Spleen (tissue), 11 donors: ENCODE measurements at regions not wholly inside any gene's neighbourhood (a gene's known extent, or its start where the extent isn't known, plus 50 kb on each side); places are given as distances from the start of the nearest gene placed in this dataset.

Source experiments
- DNase-seq: peaks from one replicate; pipeline ENCODE4 v3.0.0-alpha.2; 2020
- H3K27ac ChIP-seq, 8 donors: fragments of 200-600 bp; sonication (generic) in 7 of 8; 1 replicate in 4 of 8; 2 replicates in 4 of 8; pipeline versions ENCODE4 v1.5.0 to v1.8.0; 2016 to 2021; ENCODE audit warnings: inconsistent platforms in 4 of 8, mild to moderate bottlenecking in 4 of 8, moderate library complexity in 1 of 8
- H3K27me3 ChIP-seq, 7 donors: fragments of 200-600 bp; sonication (generic) in 6 of 7; replicated peaks in 1 of 7; 1 replicate in 4 of 7; 2 replicates in 3 of 7; pipeline versions ENCODE4 v1.5.0 to v1.8.0; 2016 to 2021; ENCODE audit warnings: inconsistent platforms in 3 of 7, mild to moderate bottlenecking in 1 of 7
- H3K36me3 ChIP-seq, 6 donors: fragments of 200-600 bp; sonication (generic) in 5 of 6; 1 replicate in 4 of 6; 2 replicates in 2 of 6; pipeline versions ENCODE4 v1.5.0 to v1.8.0; 2016 to 2021; ENCODE audit warnings: inconsistent platforms in 2 of 6
- H3K4me1 ChIP-seq, 6 donors: fragments of 200-600 bp; sonication (generic) in 5 of 6; 1 replicate in 3 of 6; 2 replicates in 3 of 6; pipeline versions ENCODE4 v1.5.0 to v1.8.0; 2016 to 2021; ENCODE audit warnings: inconsistent platforms in 3 of 6
- H3K4me3 ChIP-seq, 8 donors: fragments of 200-600 bp; sonication (generic) in 7 of 8; 1 replicate in 4 of 8; 2 replicates in 4 of 8; pipeline versions ENCODE4 v1.5.0 to v1.8.0; 2016 to 2021; ENCODE audit warnings: inconsistent platforms in 4 of 8, mild to moderate bottlenecking in 4 of 8, moderate library complexity in 2 of 8
- H3K9me3 ChIP-seq, 8 donors: fragments of 200-600 bp; sonication (generic) in 7 of 8; 1 replicate in 4 of 8; 2 replicates in 4 of 8; pipeline versions ENCODE4 v1.5.0 to v1.8.0; 2016 to 2021; ENCODE audit warnings: inconsistent platforms in 4 of 8
- POLR2A ChIP-seq, 3 donors: fragments of 450-650 bp; IDR thresholded peaks; one replicate each; pipeline ENCODE4 v1.5.1; 2017; ENCODE audit warnings: antibody characterized with exemption in 3 of 3, mild to moderate bottlenecking in 1 of 3
- POLR2AphosphoS5 ChIP-seq, 3 donors: sonication (generic); formaldehyde crosslinking; IDR thresholded peaks; one replicate each; pipeline ENCODE4 v1.5.1; 2017; ENCODE audit warnings: antibody characterized with exemption in 3 of 3
- WGBS, 5 donors: extraction: QIAGEN DNeasy Blood & Tissue Kit in 3 of 5; methylation state at CpG; one replicate each; pipeline versions ENCODE4 v1.1.5 to v1.1.7; 2013 to 2018; 5-methylcytosine and 5-hydroxymethylcytosine counted together
- intact Hi-C: fragments of 100-400 bp; cut with DNase I; formaldehyde crosslinking; loops from one replicate; pipeline ENCODE4 v1.15.0; 2023; ENCODE audit warnings: low total_unique reads
- TF ChIP-seq, protein P1 (sequence below), 11 experiments: fragments of 200-600 bp in 7 of 11; fragments of 450-650 bp in 4 of 11; sonication (generic) in 4 of 11; IDR thresholded peaks in 8 of 11; conservative IDR thresholded peaks in 3 of 11; 1 replicate in 7 of 11; 2 replicates in 4 of 11; pipeline versions ENCODE4 v1.4.0 to v1.8.0; 2016 to 2021; ENCODE audit warnings: antibody characterized with exemption in 11 of 11, inconsistent platforms in 4 of 11, mild to moderate bottlenecking in 1 of 11
- donor health status: healthy with polysubstance abuse.
- donor health status: DM: no; HTN: no; CAD: no; lungs with moderate emphysema.
- donor health status: DM: no; HTN: no; CAD: no.
- donor health status: Bipolar disorder and iron deficiency.
- donor health status: healthy.
- donor health status: DM: no; HTN: no; CAD: no.
- donor health status: DM: yes; HTN: yes; CAD: no.

- no peak for TF ChIP-seq POLR2A (IDR thresholded peaks at IDR 0.05)
- TF ChIP-seq, protein P1, sequence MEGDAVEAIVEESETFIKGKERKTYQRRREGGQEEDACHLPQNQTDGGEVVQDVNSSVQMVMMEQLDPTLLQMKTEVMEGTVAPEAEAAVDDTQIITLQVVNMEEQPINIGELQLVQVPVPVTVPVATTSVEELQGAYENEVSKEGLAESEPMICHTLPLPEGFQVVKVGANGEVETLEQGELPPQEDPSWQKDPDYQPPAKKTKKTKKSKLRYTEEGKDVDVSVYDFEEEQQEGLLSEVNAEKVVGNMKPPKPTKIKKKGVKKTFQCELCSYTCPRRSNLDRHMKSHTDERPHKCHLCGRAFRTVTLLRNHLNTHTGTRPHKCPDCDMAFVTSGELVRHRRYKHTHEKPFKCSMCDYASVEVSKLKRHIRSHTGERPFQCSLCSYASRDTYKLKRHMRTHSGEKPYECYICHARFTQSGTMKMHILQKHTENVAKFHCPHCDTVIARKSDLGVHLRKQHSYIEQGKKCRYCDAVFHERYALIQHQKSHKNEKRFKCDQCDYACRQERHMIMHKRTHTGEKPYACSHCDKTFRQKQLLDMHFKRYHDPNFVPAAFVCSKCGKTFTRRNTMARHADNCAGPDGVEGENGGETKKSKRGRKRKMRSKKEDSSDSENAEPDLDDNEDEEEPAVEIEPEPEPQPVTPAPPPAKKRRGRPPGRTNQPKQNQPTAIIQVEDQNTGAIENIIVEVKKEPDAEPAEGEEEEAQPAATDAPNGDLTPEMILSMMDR (IDR thresholded peaks at IDR 0.05 in 8 of 11, conservative IDR thresholded peaks at IDR 0.05 in 3 of 11), result no peak
- TF ChIP-seq POLR2AphosphoS5 (IDR thresholded peaks at IDR 0.05), result no peak
- no peak overlapping the region for H3K4me3 ChIP-seq
- no peaks in the 10 kb centered on the region for H3K9me3 ChIP-seq
- intact Hi-C loops, result no loop called here
- WGBS, 5 donors, result 74 to 85% (median 79%) methylated on average over 4 of the region's 4 CpGs
- H3K27ac ChIP-seq, result peak overlapping the region in 1 of 8 donors; percentile 55
- no peak for DNase-seq
- H3K4me1 ChIP-seq, result peaks cover 0 to 21% (median 7%) of the 10 kb centered on the region in 6 donors
- H3K36me3 ChIP-seq, result no peaks in the 10 kb centered on the region
- peaks cover 0 to 19% (median 0%) of the 10 kb centered on the region in 7 donors for H3K27me3 ChIP-seq
Measured at GRCh38 chr2:237256887-237257286, 157.1 kb downstream of the COL6A3 start.

- H3K27me3 ChIP-seq, result peaks cover 0 to 19% (median 0%) of the 10 kb centered on the region in 7 donors
- peaks cover 0 to 21% (median 7%) of the 10 kb centered on the region in 6 donors for H3K4me1 ChIP-seq
- DNase-seq, result no peak
- no peaks in the 10 kb centered on the region for H3K9me3 ChIP-seq
- no peak overlapping the region for H3K4me3 ChIP-seq
- peak overlapping the region in 3 of 8 donors; percentile 2 to 55 (median 32) for H3K27ac ChIP-seq
- TF ChIP-seq, protein P1 (IDR thresholded peaks at IDR 0.05 in 8 of 11, conservative IDR thresholded peaks at IDR 0.05 in 3 of 11), result no peak
- TF ChIP-seq POLR2A (IDR thresholded peaks at IDR 0.05) (no peak), POLR2AphosphoS5 (IDR thresholded peaks at IDR 0.05) (no peak)
- intact Hi-C loops, result no loop called here
- H3K36me3 ChIP-seq, result no peaks in the 10 kb centered on the region
- 42 to 63% (median 46%) methylated on average over 10 of the region's 10 CpGs for WGBS, 5 donors
Measured at GRCh38 chr2:237257471-237257951, 156.5 kb downstream of the COL6A3 start.

GRCh38 chr2:237258116-237258515, 155.8 kb downstream of the COL6A3 start:
- TF ChIP-seq POLR2A (IDR thresholded peaks at IDR 0.05) (no peak), POLR2AphosphoS5 (IDR thresholded peaks at IDR 0.05) (no peak)
- TF ChIP-seq, protein P1 (IDR thresholded peaks at IDR 0.05 in 8 of 11, conservative IDR thresholded peaks at IDR 0.05 in 3 of 11), result no peak
- Histone ChIP-seq H3K4me1 (peaks cover 0 to 25% (median 9%) of the 10 kb centered on the region in 6 donors), H3K27ac (peak overlapping the region in 3 of 8 donors; percentile 2 to 55 (median 4)), H3K4me3 (no peak overlapping the region), H3K36me3 (no peaks in the 10 kb centered on the region), H3K27me3 (peaks cover 0 to 19% (median 0%) of the 10 kb centered on the region in 7 donors), H3K9me3 (no peaks in the 10 kb centered on the region)
- intact Hi-C loops, result no loop called here
- no peak for DNase-seq
- 33 to 53% (median 44%) methylated on average over 7 of the region's 7 CpGs for WGBS, 5 donors

GRCh38 chr2:237258615-237259014, 155.3 kb downstream of the COL6A3 start:
- Histone ChIP-seq H3K27ac (peak overlapping the region in 2 of 8 donors; percentile 2 to 55), H3K4me3 (no peak overlapping the region), H3K27me3 (peaks cover 0 to 19% (median 0%) of the 10 kb centered on the region in 7 donors), H3K9me3 (no peaks in the 10 kb centered on the region), H3K4me1 (peaks cover 0 to 29% (median 9%) of the 10 kb centered on the region in 6 donors), H3K36me3 (no peaks in the 10 kb centered on the region)
- TF ChIP-seq POLR2A (IDR thresholded peaks at IDR 0.05) (no peak), POLR2AphosphoS5 (IDR thresholded peaks at IDR 0.05) (no peak)
- TF ChIP-seq, protein P1 (IDR thresholded peaks at IDR 0.05 in 8 of 11, conservative IDR thresholded peaks at IDR 0.05 in 3 of 11), result no peak
- 69 to 82% (median 76%) methylated on average over 4 of the region's 4 CpGs for WGBS, 5 donors
- DNase-seq, result no peak
- intact Hi-C loops, result no loop called here
